HEK293 (cell line): ENCODE measurements at regions not wholly inside any gene's neighbourhood (a gene's known extent, or its start where the extent isn't known, plus 50 kb on each side); places are given as distances from the start of the nearest gene placed in this dataset.

Experiments
- CTCF ChIA-PET: fragments of 350-600 bp; formaldehyde crosslinking; extraction: SDS; loops from one replicate; lab custom pipeline; 2021; ENCODE audit warnings: antibody characterized with exemption; lab: Yijun Ruan, JAX
- POLR2A ChIA-PET: fragments of 300-600 bp; formaldehyde crosslinking; extraction: SDS; loops from one replicate; lab custom pipeline; 2020; ENCODE audit warnings: antibody characterized with exemption, inconsistent platforms; lab: Yijun Ruan, JAX
- H3K27ac ChIP-seq: fragments of 200-500 bp; sonication (Bioruptor generic); 2 replicates; pipeline ENCODE4 v1.5.1; 2014; ENCODE audit warnings: low read depth, low read length, control low read depth, inconsistent platforms; ENCODE audit errors: extremely low read depth
- H3K36me3 ChIP-seq, 2 experiments: fragments of 200-500 bp in 1 of 2; sonication (Bioruptor generic) in 1 of 2; 1 replicate in 1 of 2; 2 replicates in 1 of 2; pipeline ENCODE4 v1.5.1; 2014 to 2017; ENCODE audit warnings: inconsistent platforms in 2 of 2, low read length in 2 of 2; ENCODE audit not compliant: control insufficient read depth in 2 of 2, insufficient read depth in 1 of 2
- H3K4me1 ChIP-seq: fragments of 200-500 bp; sonication (Bioruptor generic); 2 replicates; pipeline ENCODE4 v1.5.1; 2014; ENCODE audit warnings: mild to moderate bottlenecking, low read length, inconsistent platforms; ENCODE audit not compliant: control insufficient read depth, insufficient read depth
- H3K4me3 ChIP-seq: 2 replicates; pipeline ENCODE4 v1.5.1; 2011; ENCODE audit warnings: low read depth, mild to moderate bottlenecking, control low read depth, low read length, moderate library complexity
- H3K9me3 ChIP-seq: fragments of 200-500 bp; sonication (Bioruptor generic); 2 replicates; pipeline ENCODE4 v1.5.1; 2014; ENCODE audit warnings: low read depth, low read length, inconsistent platforms; ENCODE audit not compliant: control insufficient read depth, insufficient read depth
- GFI1B ChIP-seq: fragments of 450-650 bp; formaldehyde crosslinking; IDR thresholded peaks from 2 replicates; pipeline ENCODE4 v1.5.1; 2016; ENCODE audit warnings: missing biosample characterization, missing genetic modification characterization
- GLIS1 ChIP-seq: fragments of 450-650 bp; formaldehyde crosslinking; IDR thresholded peaks from 2 replicates; pipeline ENCODE4 v1.5.1; 2016; ENCODE audit warnings: missing biosample characterization, missing genetic modification characterization
- MEIS1 ChIP-seq: sonication (generic); formaldehyde crosslinking; IDR thresholded peaks from 2 replicates; pipeline ENCODE4 v1.8.1; 2022; ENCODE audit warnings: missing genetic modification reagents, mild to moderate bottlenecking, borderline replicate concordance
- SCRT1 ChIP-seq: fragments of 450-650 bp; formaldehyde crosslinking; IDR thresholded peaks from 2 replicates; pipeline ENCODE4 v1.5.1; 2016; ENCODE audit warnings: missing biosample characterization, missing genetic modification characterization, borderline replicate concordance
- TCF7L2 ChIP-seq: IDR thresholded peaks from 2 replicates; pipeline ENCODE4 v1.6.1; 2011; ENCODE audit warnings: low read depth, mild to moderate bottlenecking, inconsistent platforms, low read length, moderate library complexity, borderline replicate concordance
- ZNF133 ChIP-seq: fragments of 450-650 bp; formaldehyde crosslinking; IDR thresholded peaks from 2 replicates; pipeline ENCODE4 v1.5.1; 2016; ENCODE audit warnings: missing biosample characterization, missing genetic modification characterization
- ZNF175 ChIP-seq: fragments of 450-650 bp; formaldehyde crosslinking; IDR thresholded peaks from 2 replicates; pipeline ENCODE4 v1.5.1; 2016; ENCODE audit warnings: missing biosample characterization, missing genetic modification characterization
- ZNF221 ChIP-seq: fragments of 450-650 bp; formaldehyde crosslinking; IDR thresholded peaks from 2 replicates; pipeline ENCODE4 v1.5.1; 2017; ENCODE audit warnings: missing biosample characterization, missing genetic modification characterization, borderline replicate concordance
- ZNF239 ChIP-seq: fragments of 450-650 bp; formaldehyde crosslinking; IDR thresholded peaks from 2 replicates; pipeline ENCODE4 v1.5.1; 2016; ENCODE audit warnings: missing biosample characterization, missing genetic modification characterization
- ZNF335 ChIP-seq: fragments of 450-650 bp; formaldehyde crosslinking; conservative IDR thresholded peaks from 2 replicates; pipeline ENCODE4 v1.5.1; 2016; ENCODE audit warnings: missing biosample characterization, missing genetic modification characterization
- ZNF341 ChIP-seq: fragments of 450-650 bp; formaldehyde crosslinking; IDR thresholded peaks from 2 replicates; pipeline ENCODE4; 2016; ENCODE audit warnings: low read depth, missing biosample characterization, missing genetic modification characterization
- ZNF394 ChIP-seq: fragments of 450-650 bp; formaldehyde crosslinking; IDR thresholded peaks from 2 replicates; pipeline ENCODE4 v1.5.1; 2016; ENCODE audit warnings: missing biosample characterization, missing genetic modification characterization, mild to moderate bottlenecking, moderate library complexity, borderline replicate concordance
- ZNF404 ChIP-seq: fragments of 450-650 bp; formaldehyde crosslinking; IDR thresholded peaks from 2 replicates; pipeline ENCODE4 v1.5.1; 2017; ENCODE audit warnings: missing biosample characterization, missing genetic modification characterization
- ZNF416 ChIP-seq: fragments of 450-650 bp; formaldehyde crosslinking; IDR thresholded peaks from 2 replicates; pipeline ENCODE4 v1.5.1; 2016; ENCODE audit warnings: missing biosample characterization, missing genetic modification characterization
- ZNF510 ChIP-seq: fragments of 450-650 bp; formaldehyde crosslinking; IDR thresholded peaks from 2 replicates; pipeline ENCODE4 v1.5.1; 2018; ENCODE audit warnings: mild to moderate bottlenecking, missing genetic modification characterization, missing biosample characterization; ENCODE audit not compliant: insufficient replicate concordance
- ZNF561 ChIP-seq: fragments of 450-650 bp; IDR thresholded peaks from 2 replicates; pipeline ENCODE4 v1.5.1; 2018; ENCODE audit warnings: missing biosample characterization, missing genetic modification characterization, borderline replicate concordance
- ZNF670 ChIP-seq: fragments of 450-650 bp; formaldehyde crosslinking; IDR thresholded peaks from 2 replicates; pipeline ENCODE4 v1.5.1; 2016; ENCODE audit warnings: missing biosample characterization, missing genetic modification characterization, low read depth
- TF ChIP-seq, protein P1 (sequence below): fragments of 450-650 bp; formaldehyde crosslinking; IDR thresholded peaks from 2 replicates; pipeline ENCODE4 v1.5.1; 2016; ENCODE audit warnings: missing biosample characterization, missing genetic modification characterization
- TF ChIP-seq, protein P2 (sequence below): fragments of 450-650 bp; formaldehyde crosslinking; IDR thresholded peaks from 2 replicates; pipeline ENCODE4 v1.5.1; 2016; ENCODE audit warnings: missing biosample characterization, missing genetic modification characterization
- TF ChIP-seq, protein P3 (sequence below): fragments of 450-650 bp; formaldehyde crosslinking; IDR thresholded peaks from 2 replicates; pipeline ENCODE4 v1.5.1; 2016; ENCODE audit warnings: missing biosample characterization, missing genetic modification characterization
- TF ChIP-seq, protein P4 (sequence below): fragments of 450-650 bp; formaldehyde crosslinking; IDR thresholded peaks from 2 replicates; pipeline ENCODE4 v1.5.1; 2016; ENCODE audit warnings: missing biosample characterization, missing genetic modification characterization
- TF ChIP-seq, protein P5 (sequence below): fragments of 450-650 bp; formaldehyde crosslinking; IDR thresholded peaks from 2 replicates; pipeline ENCODE4 v1.5.1; 2017; ENCODE audit warnings: missing biosample characterization, mild to moderate bottlenecking, missing genetic modification characterization, moderate library complexity
- TF ChIP-seq, protein P6 (sequence below): fragments of 450-650 bp; IDR thresholded peaks from 2 replicates; pipeline ENCODE4 v1.5.1; 2018; ENCODE audit warnings: missing biosample characterization, missing genetic modification characterization

DNA sequence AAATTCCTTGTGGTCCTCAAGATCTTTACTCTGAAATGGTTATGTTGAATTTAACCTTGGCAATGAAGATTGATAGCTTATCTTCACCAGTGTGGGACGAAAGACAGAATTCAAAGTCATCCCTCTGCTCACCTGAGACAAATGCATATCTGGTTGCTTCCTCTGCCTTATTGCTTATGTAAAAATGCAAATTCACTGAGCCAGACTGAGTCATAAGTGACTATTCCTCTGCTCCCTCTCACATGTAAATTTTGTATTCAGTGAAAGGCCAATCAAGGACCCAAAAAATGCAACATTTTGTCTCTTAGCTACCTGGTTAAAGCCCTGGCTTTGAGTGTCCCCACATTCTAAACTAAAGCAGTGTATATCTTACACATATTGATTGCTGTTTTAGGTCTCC is 593.1 kb upstream of the GJE1 start (continued):
- TF ChIP-seq MEIS1 (CRISPR knock-in tag) (no peak), SCRT1 (no peak), ZNF561 (no peak), ZNF404 (tag by site-specific recombination) (no peak), GFI1B (tag by site-specific recombination) (no peak)

DNA sequence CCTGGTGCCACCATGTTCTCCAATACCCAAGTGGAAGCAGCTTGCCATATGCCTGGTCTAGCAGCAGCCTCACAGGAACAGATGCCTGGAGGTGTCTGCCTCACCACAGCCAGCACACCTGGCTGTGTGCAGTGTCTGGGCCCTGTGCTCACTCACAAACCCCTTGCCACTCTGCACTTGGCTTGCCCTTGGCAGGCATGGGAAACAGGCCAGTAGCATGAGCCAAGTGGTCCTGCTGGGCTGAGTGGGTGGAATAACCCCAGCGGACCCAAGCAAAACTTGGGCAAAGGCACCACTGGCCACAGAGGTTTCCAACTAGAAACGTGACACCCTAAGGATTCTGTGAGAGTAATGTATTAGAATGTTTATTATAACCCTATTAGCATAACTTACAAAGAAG is 600.5 kb upstream of the GJE1 start:
- TF ChIP-seq, protein P1, sequence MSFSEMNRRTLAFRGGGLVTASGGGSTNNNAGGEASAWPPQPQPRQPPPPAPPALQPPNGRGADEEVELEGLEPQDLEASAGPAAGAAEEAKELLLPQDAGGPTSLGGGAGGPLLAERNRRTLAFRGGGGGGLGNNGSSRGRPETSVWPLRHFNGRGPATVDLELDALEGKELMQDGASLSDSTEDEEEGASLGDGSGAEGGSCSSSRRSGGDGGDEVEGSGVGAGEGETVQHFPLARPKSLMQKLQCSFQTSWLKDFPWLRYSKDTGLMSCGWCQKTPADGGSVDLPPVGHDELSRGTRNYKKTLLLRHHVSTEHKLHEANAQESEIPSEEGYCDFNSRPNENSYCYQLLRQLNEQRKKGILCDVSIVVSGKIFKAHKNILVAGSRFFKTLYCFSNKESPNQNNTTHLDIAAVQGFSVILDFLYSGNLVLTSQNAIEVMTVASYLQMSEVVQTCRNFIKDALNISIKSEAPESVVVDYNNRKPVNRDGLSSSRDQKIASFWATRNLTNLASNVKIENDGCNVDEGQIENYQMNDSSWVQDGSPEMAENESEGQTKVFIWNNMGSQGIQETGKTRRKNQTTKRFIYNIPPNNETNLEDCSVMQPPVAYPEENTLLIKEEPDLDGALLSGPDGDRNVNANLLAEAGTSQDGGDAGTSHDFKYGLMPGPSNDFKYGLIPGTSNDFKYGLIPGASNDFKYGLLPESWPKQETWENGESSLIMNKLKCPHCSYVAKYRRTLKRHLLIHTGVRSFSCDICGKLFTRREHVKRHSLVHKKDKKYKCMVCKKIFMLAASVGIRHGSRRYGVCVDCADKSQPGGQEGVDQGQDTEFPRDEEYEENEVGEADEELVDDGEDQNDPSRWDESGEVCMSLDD (tag by site-specific recombination), result no peak
- TF ChIP-seq ZNF175 (tag by site-specific recombination) (no peak), ZNF394 (tag by site-specific recombination) (no peak), ZNF510 (tag by site-specific recombination) (no peak), ZNF221 (tag by site-specific recombination) (no peak), ZNF341 (tag by site-specific recombination) (no peak), ZNF133 (tag by site-specific recombination) (no peak), TCF7L2 (no peak), ZNF335 (no peak), ZNF239 (tag by site-specific recombination) (no peak), ZNF561 (no peak), ZNF670 (tag by site-specific recombination) (no peak), ZNF416 (tag by site-specific recombination) (no peak), GLIS1 (tag by site-specific recombination) (no peak)
- TF ChIP-seq, protein P2, sequence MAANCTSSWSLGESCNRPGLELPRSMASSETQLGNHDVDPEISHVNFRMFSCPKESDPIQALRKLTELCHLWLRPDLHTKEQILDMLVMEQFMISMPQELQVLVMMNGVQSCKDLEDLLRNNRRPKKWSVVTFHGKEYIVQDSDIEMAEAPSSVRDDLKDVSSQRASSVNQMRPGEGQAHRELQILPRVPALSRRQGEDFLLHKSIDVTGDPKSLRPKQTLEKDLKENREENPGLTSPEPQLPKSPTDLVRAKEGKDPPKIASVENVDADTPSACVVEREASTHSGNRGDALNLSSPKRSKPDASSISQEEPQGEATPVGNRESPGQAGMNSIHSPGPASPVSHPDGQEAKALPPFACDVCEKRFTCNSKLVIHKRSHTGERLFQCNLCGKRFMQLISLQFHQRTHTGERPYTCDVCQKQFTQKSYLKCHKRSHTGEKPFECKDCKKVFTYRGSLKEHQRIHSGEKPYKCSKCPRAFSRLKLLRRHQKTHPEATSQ (tag by site-specific recombination), result no peak
- TF ChIP-seq, protein P3, sequence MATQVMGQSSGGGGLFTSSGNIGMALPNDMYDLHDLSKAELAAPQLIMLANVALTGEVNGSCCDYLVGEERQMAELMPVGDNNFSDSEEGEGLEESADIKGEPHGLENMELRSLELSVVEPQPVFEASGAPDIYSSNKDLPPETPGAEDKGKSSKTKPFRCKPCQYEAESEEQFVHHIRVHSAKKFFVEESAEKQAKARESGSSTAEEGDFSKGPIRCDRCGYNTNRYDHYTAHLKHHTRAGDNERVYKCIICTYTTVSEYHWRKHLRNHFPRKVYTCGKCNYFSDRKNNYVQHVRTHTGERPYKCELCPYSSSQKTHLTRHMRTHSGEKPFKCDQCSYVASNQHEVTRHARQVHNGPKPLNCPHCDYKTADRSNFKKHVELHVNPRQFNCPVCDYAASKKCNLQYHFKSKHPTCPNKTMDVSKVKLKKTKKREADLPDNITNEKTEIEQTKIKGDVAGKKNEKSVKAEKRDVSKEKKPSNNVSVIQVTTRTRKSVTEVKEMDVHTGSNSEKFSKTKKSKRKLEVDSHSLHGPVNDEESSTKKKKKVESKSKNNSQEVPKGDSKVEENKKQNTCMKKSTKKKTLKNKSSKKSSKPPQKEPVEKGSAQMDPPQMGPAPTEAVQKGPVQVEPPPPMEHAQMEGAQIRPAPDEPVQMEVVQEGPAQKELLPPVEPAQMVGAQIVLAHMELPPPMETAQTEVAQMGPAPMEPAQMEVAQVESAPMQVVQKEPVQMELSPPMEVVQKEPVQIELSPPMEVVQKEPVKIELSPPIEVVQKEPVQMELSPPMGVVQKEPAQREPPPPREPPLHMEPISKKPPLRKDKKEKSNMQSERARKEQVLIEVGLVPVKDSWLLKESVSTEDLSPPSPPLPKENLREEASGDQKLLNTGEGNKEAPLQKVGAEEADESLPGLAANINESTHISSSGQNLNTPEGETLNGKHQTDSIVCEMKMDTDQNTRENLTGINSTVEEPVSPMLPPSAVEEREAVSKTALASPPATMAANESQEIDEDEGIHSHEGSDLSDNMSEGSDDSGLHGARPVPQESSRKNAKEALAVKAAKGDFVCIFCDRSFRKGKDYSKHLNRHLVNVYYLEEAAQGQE, result no peak
- TF ChIP-seq, protein P4, sequence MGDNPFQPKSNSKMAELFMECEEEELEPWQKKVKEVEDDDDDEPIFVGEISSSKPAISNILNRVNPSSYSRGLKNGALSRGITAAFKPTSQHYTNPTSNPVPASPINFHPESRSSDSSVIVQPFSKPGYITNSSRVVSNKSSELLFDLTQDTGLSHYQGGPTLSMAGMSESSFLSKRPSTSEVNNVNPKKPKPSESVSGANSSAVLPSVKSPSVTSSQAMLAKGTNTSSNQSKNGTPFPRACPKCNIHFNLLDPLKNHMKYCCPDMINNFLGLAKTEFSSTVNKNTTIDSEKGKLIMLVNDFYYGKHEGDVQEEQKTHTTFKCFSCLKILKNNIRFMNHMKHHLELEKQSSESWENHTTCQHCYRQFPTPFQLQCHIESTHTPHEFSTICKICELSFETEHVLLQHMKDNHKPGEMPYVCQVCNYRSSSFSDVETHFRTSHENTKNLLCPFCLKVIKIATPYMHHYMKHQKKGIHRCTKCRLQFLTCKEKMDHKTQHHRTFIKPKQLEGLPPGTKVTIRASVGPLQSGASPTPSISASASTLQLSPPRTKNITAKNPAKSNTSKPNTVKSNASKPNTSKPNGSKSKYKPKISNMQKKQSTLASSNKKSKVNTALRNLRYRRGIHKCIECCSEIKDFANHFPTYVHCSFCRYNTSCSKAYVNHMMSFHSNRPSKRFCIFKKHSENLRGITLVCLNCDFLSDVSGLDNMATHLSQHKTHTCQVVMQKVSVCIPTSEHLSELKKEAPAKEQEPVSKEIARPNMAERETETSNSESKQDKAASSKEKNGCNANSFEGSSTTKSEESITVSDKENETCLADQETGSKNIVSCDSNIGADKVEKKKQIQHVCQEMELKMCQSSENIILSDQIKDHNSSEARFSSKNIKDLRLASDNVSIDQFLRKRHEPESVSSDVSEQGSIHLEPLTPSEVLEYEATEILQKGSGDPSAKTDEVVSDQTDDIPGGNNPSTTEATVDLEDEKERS (tag by site-specific recombination), result no peak
- TF ChIP-seq, protein P5, sequence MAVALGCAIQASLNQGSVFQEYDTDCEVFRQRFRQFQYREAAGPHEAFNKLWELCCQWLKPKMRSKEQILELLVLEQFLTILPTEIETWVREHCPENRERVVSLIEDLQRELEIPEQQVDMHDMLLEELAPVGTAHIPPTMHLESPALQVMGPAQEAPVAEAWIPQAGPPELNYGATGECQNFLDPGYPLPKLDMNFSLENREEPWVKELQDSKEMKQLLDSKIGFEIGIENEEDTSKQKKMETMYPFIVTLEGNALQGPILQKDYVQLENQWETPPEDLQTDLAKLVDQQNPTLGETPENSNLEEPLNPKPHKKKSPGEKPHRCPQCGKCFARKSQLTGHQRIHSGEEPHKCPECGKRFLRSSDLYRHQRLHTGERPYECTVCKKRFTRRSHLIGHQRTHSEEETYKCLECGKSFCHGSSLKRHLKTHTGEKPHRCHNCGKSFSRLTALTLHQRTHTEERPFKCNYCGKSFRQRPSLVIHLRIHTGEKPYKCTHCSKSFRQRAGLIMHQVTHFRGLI (tag by site-specific recombination), result no peak
- TF ChIP-seq, protein P6, sequence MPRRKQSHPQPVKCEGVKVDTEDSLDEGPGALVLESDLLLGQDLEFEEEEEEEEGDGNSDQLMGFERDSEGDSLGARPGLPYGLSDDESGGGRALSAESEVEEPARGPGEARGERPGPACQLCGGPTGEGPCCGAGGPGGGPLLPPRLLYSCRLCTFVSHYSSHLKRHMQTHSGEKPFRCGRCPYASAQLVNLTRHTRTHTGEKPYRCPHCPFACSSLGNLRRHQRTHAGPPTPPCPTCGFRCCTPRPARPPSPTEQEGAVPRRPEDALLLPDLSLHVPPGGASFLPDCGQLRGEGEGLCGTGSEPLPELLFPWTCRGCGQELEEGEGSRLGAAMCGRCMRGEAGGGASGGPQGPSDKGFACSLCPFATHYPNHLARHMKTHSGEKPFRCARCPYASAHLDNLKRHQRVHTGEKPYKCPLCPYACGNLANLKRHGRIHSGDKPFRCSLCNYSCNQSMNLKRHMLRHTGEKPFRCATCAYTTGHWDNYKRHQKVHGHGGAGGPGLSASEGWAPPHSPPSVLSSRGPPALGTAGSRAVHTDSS, result no peak

More for the DNA sequence above, 600.5 kb upstream of the GJE1 start:
- no peak overlapping the region for H3K27ac ChIP-seq
- CTCF ChIA-PET, result no interaction called here
- no peak overlapping the region for H3K4me3 ChIP-seq
- POLR2A ChIA-PET, result no interaction called here
- no peaks in the 10 kb centered on the region for H3K9me3 ChIP-seq
- H3K36me3 ChIP-seq, result no peaks in the 10 kb centered on the region
- H3K4me1 ChIP-seq, result no peaks in the 10 kb centered on the region
